ENCODE measurements at regions not wholly inside any gene's neighbourhood (a gene's known extent, or its start where the extent isn't known, plus 50 kb on each side); places are given as distances from the start of the nearest gene placed in this dataset.
A peak's percentile ranks its signal among the peaks of the same experiment; 100 is the strongest.

- ChIA-PET CTCF (interaction anchor here (1.3 kb wide), 1 partner anchor 100 kb away, joined by 3 read pairs; no protein-coding TSS in a partner anchor), RAD21 (ENCODE audit: low non-redundant PET in 1 of 2, low total read pairs in 2 of 2, uncharacterized antibody in 2 of 2, unreplicated experiment in 2 of 2) (interaction anchor here in 1 of 2 experiments (1.0 kb wide), 1 partner anchor 16 kb away, joined by 6 read pairs; no protein-coding TSS in a partner anchor), POLR2A (interaction anchor here (1.7 kb wide), 1 partner anchor 16 kb away, joined by 12 read pairs; no protein-coding TSS in a partner anchor)
- no peaks in the 10 kb centered on the region for H3K9me3 ChIP-seq (ENCODE audit: control insufficient read depth in 1 of 2, insufficient read depth in 1 of 2, low read depth in 1 of 2, low read length in 2 of 2)
- peak overlapping the region; percentile 51 for H3K9ac ChIP-seq (ENCODE audit: low read length)
- H4K20me1 ChIP-seq (ENCODE audit: insufficient read depth), result no peaks in the 10 kb centered on the region
- peak overlapping the region; percentile 98 for H3K27ac ChIP-seq (ENCODE audit: low read depth, low read length)
- no peaks in the 10 kb centered on the region for H3K79me2 ChIP-seq (ENCODE audit: insufficient read depth, low read length)
- peak overlapping the region in 1 of 2 experiments; percentile 1; a peak in 2 of 4 replicates for H3K4me3 ChIP-seq (replicated peaks in 1 of 2; ENCODE audit: low read depth in 1 of 2, low read length in 2 of 2)
- no peaks in the 10 kb centered on the region for H3K36me3 ChIP-seq (ENCODE audit: control insufficient read depth in 1 of 2, insufficient read depth in 2 of 2, low read length in 2 of 2)
- peaks cover 72 to 90% of the 10 kb centered on the region in 2 experiments for H3K4me1 ChIP-seq (ENCODE audit: control insufficient read depth in 1 of 2, insufficient read depth in 2 of 2, low read length in 2 of 2)
- no peaks in the 10 kb centered on the region for H3K9me2 ChIP-seq (ENCODE audit: insufficient read depth)
- DNase-seq (ENCODE audit: low read depth, low spot score) (peak; percentile 93), ATAC-seq (peak; percentile 62)
- intact Hi-C loops (cut with micrococcal nuclease), result loop anchor here (10.0 kb wide), 1 partner anchor 158 kb away; no protein-coding TSS in a partner anchor
- no peak overlapping the region for H2AFZ ChIP-seq (ENCODE audit: low read depth, low read length, poor library complexity, severe bottlenecking)
- TSS peak; percentile 81 for BruUV-seq (replicated peaks)
- H3K27me3 ChIP-seq (ENCODE audit: insufficient read depth, low read length), result no peaks in the 10 kb centered on the region
- peak overlapping the region; percentile 62 for H3K4me2 ChIP-seq (ENCODE audit: low read length)
- TF ChIP-seq YY1 (IDR thresholded peaks at IDR 0.05; ENCODE audit: extremely low read depth, insufficient replicate concordance, low read depth, low read length) (peak; percentile 56), REST (IDR thresholded peaks at IDR 0.05; ENCODE audit: low read depth) (no peak), EZH2phosphoT487 (IDR thresholded peaks at IDR 0.05; ENCODE audit: borderline replicate concordance) (no peak), ZBTB33 (IDR thresholded peaks at IDR 0.05; ENCODE audit: extremely low read depth, insufficient replicate concordance, low read length) (no peak), CBX3 (IDR thresholded peaks at IDR 0.05; ENCODE audit: low read depth) (peak; percentile 87; the same call in 1 of the 2 replicates), CTCF (IDR thresholded peaks at IDR 0.05 in 2 of 3, conservative IDR thresholded peaks at IDR 0.05 in 1 of 3; ENCODE audit: borderline replicate concordance in 1 of 3, insufficient read depth in 1 of 3, low read depth in 2 of 3, low read length in 2 of 3) (no peak), TCF7L2 (IDR thresholded peaks at IDR 0.05; ENCODE audit: borderline replicate concordance, extremely low read depth, insufficient read depth, insufficient read length) (peak; percentile 21), ATF3 (IDR thresholded peaks at IDR 0.05) (peak; percentile 37), SIN3A (IDR thresholded peaks at IDR 0.05; ENCODE audit: low read depth) (peak; percentile 71), POLR2A (IDR thresholded peaks at IDR 0.05; ENCODE audit: borderline replicate concordance, extremely low read depth, insufficient read depth, insufficient read length) (no peak), CEBPB (IDR thresholded peaks at IDR 0.05; ENCODE audit: low read depth) (peak; percentile 67), JUND (IDR thresholded peaks at IDR 0.05) (peak; percentile 96), EGR1 (IDR thresholded peaks at IDR 0.05; ENCODE audit: low read depth) (peak; percentile 46; the same call in 1 of the 2 replicates), POLR2AphosphoS5 (IDR thresholded peaks at IDR 0.05; ENCODE audit: low read depth, low read length) (peak; percentile 67; the same call in 1 of the 2 replicates), FOSL1 (IDR thresholded peaks at IDR 0.05; ENCODE audit: low read depth) (peak; percentile 97), MAX (IDR thresholded peaks at IDR 0.05) (peak; percentile 55), ELF1 (IDR thresholded peaks at IDR 0.05; ENCODE audit: borderline replicate concordance, low read depth) (no peak), RAD21 (IDR thresholded peaks at IDR 0.05; ENCODE audit: low read depth) (no peak; the same call in 1 of the 2 replicates)
These were observed 72.9 kb upstream of the CAV2 start for GRCh38 chr7:116426428-116427156.

Measured in HCT116 (cell line).